DMS 273 treated with DMSO at 0.1 percent for 48 hours (cell line): ENCODE measurements at regions not wholly inside any gene's neighbourhood (a gene's known extent, or its start where the extent isn't known, plus 50 kb on each side); places are given as distances from the start of the nearest gene placed in this dataset.
"Not testable (repeated sequence)": the region's sequence is repeated elsewhere in the genome, so short reads cannot be mapped to it uniquely, and the experiment has no call there.

Experiments used
- DNase-seq: peaks from one replicate; lab custom pipeline; 2025; lab: John Stamatoyannopoulos, UW

- DNase-seq = no peak
Measured at GRCh38 chr2:220779931-220780330, 792.2 kb downstream of the EPHA4 start.

- no peak for DNase-seq
Measured at GRCh38 chr2:220781622-220782241, 790.4 kb downstream of the EPHA4 start.

- no peak for DNase-seq
Measured at GRCh38 chr2:220782609-220783113, 789.4 kb downstream of the EPHA4 start.

GRCh38 chr2:220783671-220784070, 788.4 kb downstream of the EPHA4 start:
- DNase-seq = no peak

- no peak for DNase-seq
Measured at GRCh38 chr2:220785178-220785577, 786.9 kb downstream of the EPHA4 start.

- no peak for DNase-seq
Measured at GRCh38 chr2:220786216-220786615, 785.9 kb downstream of the EPHA4 start.

GRCh38 chr2:220787251-220787650, 784.9 kb downstream of the EPHA4 start:
- no peak for DNase-seq

GRCh38 chr2:220789961-220790360, 782.1 kb downstream of the EPHA4 start:
- DNase-seq = no peak

- no peak for DNase-seq
Measured at GRCh38 chr2:220795705-220796104, 776.4 kb downstream of the EPHA4 start.

GRCh38 chr2:220811115-220811514, 761.0 kb downstream of the EPHA4 start:
- DNase-seq = no peak

GRCh38 chr2:220811952-220812570, 760.0 kb downstream of the EPHA4 start:
- no peak for DNase-seq

- no peak for DNase-seq
Measured at GRCh38 chr2:220814441-220814840, 757.7 kb downstream of the EPHA4 start.

- DNase-seq = no peak
Measured at GRCh38 chr2:220815698-220816097, 756.4 kb downstream of the EPHA4 start.

- no peak for DNase-seq
Measured at GRCh38 chr2:220821683-220822082, 750.4 kb downstream of the EPHA4 start.

GRCh38 chr2:220823590-220823989, 748.5 kb downstream of the EPHA4 start:
- DNase-seq = not testable (repeated sequence)

GRCh38 chr2:220833446-220833845, 738.7 kb downstream of the EPHA4 start:
- no peak for DNase-seq

- DNase-seq = no peak
Measured at GRCh38 chr2:220835583-220835982, 736.5 kb downstream of the EPHA4 start.

- DNase-seq = no peak
Measured at GRCh38 chr2:220837226-220837625, 734.9 kb downstream of the EPHA4 start.

GRCh38 chr2:220842901-220843665, 729.0 kb downstream of the EPHA4 start:
- DNase-seq = no peak

GRCh38 chr2:220845766-220846273, 726.3 kb downstream of the EPHA4 start:
- DNase-seq = no peak

- no peak for DNase-seq
Measured at GRCh38 chr2:220847006-220847405, 725.1 kb downstream of the EPHA4 start.

GRCh38 chr2:220847589-220847988, 724.5 kb downstream of the EPHA4 start:
- no peak for DNase-seq

- no peak for DNase-seq
Measured at GRCh38 chr2:220849433-220849832, 722.7 kb downstream of the EPHA4 start.
